K562 (cell line): ENCODE measurements at regions not wholly inside any gene's neighbourhood (a gene's known extent, or its start where the extent isn't known, plus 50 kb on each side); places are given as distances from the start of the nearest gene placed in this dataset.
"Not testable (repeated sequence)": the region's sequence is repeated elsewhere in the genome, so short reads cannot be mapped to it uniquely, and the experiment has no call there.

Experiments
- ATAC-seq: fragments of 200-7000 bp; cut with Tn5 transposase; 3 replicates; pipeline ENCODE4 v1.9.1; 2020; ENCODE audit warnings: moderate library complexity
- BruUV-seq: library from RNA; stranded (reverse); fragments of 400-500 nt; replicated peaks from 2 replicates; lab custom pipeline; 2021; lab: Mats Ljungman, UMichigan
- CTCF ChIA-PET: fragments of 300-600 bp; formaldehyde crosslinking; extraction: SDS; loops from one replicate; lab custom pipeline; 2021; ENCODE audit warnings: low intra/inter-chr PET ratio; lab: Yijun Ruan, JAX
- POLR2A ChIA-PET: fragments of 300-600, 350-650 bp; sonication (Branson Sonifier 250); formaldehyde crosslinking; extraction: SDS; loops from one replicate; lab custom pipeline; 2021; ENCODE audit warnings: antibody characterized with exemption, inconsistent platforms; lab: Yijun Ruan, JAX
- DNase-seq, 4 experiments: peaks; one replicate each; pipeline versions ENCODE4 v3.0.0 to v3.0.0-alpha.2; 2011 to 2018; ENCODE audit warnings: low spot score in 3 of 4, mixed read lengths in 3 of 4; ENCODE audit errors: extremely low read depth in 1 of 4
- FAIRE-seq: peaks from 2 replicates; lab custom pipeline; 2011; peaks lifted over from hg19 to GRCh38; lab: Jason Lieb, UNC
- H2AFZ ChIP-seq: 2 replicates; pipeline ENCODE4 v1.6.0; 2011; ENCODE audit warnings: low read depth, low read length, control low read depth, inconsistent platforms
- H3K27ac ChIP-seq: fragments of 200-600 bp; 3 replicates; pipeline ENCODE4 v1.8.0; 2011; ENCODE audit warnings: low read depth, mild to moderate bottlenecking, control low read depth, inconsistent platforms, low read length, moderate library complexity, mixed read lengths; ENCODE audit errors: extremely low read depth
- H3K27me3 ChIP-seq, 2 experiments: fragments of 300-600 bp in 1 of 2; 2 replicates in 1 of 2; 3 replicates in 1 of 2; pipeline versions ENCODE4 v1.6.0 to v1.8.0; 2011; ENCODE audit warnings: inconsistent platforms in 2 of 2, low read length in 2 of 2, mild to moderate bottlenecking in 1 of 2, mixed read lengths in 1 of 2, moderate library complexity in 1 of 2; ENCODE audit not compliant: control insufficient read depth in 2 of 2, insufficient read depth in 2 of 2
- H3K36me3 ChIP-seq: fragments of 300-600 bp; 3 replicates; pipeline ENCODE4 v1.8.0; 2011; ENCODE audit warnings: mild to moderate bottlenecking, low read length, inconsistent platforms; ENCODE audit not compliant: control insufficient read depth, insufficient read depth
- H3K4me1 ChIP-seq, 2 experiments: fragments of 200-600 bp in 1 of 2; replicated peaks in 1 of 2; 2 replicates in 1 of 2; 3 replicates in 1 of 2; pipeline versions ENCODE4 v1.5.1 to v1.8.0; 2011; ENCODE audit warnings: inconsistent platforms in 2 of 2, low read length in 2 of 2, mild to moderate bottlenecking in 1 of 2, mixed read lengths in 1 of 2, moderate library complexity in 1 of 2; ENCODE audit not compliant: control insufficient read depth in 2 of 2, insufficient read depth in 2 of 2
- H3K4me2 ChIP-seq: 2 replicates; pipeline ENCODE4 v1.6.1; 2011; ENCODE audit warnings: low read length, control low read depth, inconsistent platforms, mixed read lengths; ENCODE audit not compliant: insufficient read depth
- H3K4me3 ChIP-seq: fragments of 200-600 bp; sonication (generic), shearing (Covaris generic); 2 replicates; pipeline ENCODE4 v1.5.1; 2016; ENCODE audit warnings: control low read depth, inconsistent platforms
- H3K79me2 ChIP-seq: fragments of 200-600 bp; 3 replicates; pipeline ENCODE4 v1.8.0; 2011; ENCODE audit warnings: low read length, inconsistent platforms; ENCODE audit not compliant: control insufficient read depth, insufficient read depth
- H3K9ac ChIP-seq, 2 experiments: 2 replicates each; pipeline versions ENCODE4 v1.6.0 to v1.6.1; 2011; ENCODE audit warnings: low read depth in 2 of 2, low read length in 2 of 2, control low read depth in 1 of 2, inconsistent platforms in 1 of 2, mild to moderate bottlenecking in 1 of 2, mixed read lengths in 1 of 2; ENCODE audit not compliant: insufficient read depth in 1 of 2
- H3K9me1 ChIP-seq: one replicate; pipeline ENCODE4 v1.6.0; 2011; ENCODE audit warnings: inconsistent platforms, mild to moderate bottlenecking, low read length, moderate library complexity; ENCODE audit not compliant: control insufficient read depth, insufficient read depth
- H3K9me3 ChIP-seq: replicated peaks from 2 replicates; pipeline ENCODE4 v1.5.1; 2011; ENCODE audit warnings: low read depth, low read length, inconsistent platforms; ENCODE audit not compliant: control insufficient read depth, insufficient read depth
- H4K20me1 ChIP-seq: replicated peaks from 2 replicates; pipeline ENCODE4 v1.6.1; 2011; ENCODE audit warnings: low read length, inconsistent platforms, mixed read lengths; ENCODE audit not compliant: control insufficient read depth, insufficient read depth
- CLOCK ChIP-seq: fragments of 250-450 bp; sonication (Bioruptor Pico); IDR thresholded peaks from 2 replicates; pipeline ENCODE4 v1.4.0; 2020; ENCODE audit warnings: mild to moderate bottlenecking, moderate library complexity, borderline replicate concordance
- ELF1 ChIP-seq: fragments of 200-800 bp; sonication (Bioruptor generic); IDR thresholded peaks from 2 replicates; pipeline ENCODE4 v1.6.1; 2016; ENCODE audit warnings: missing genetic modification characterization, missing compliant biosample characterization
- KLF1 ChIP-seq: fragments of 450-650 bp; IDR thresholded peaks from 2 replicates; pipeline ENCODE4 v1.6.1; 2016; ENCODE audit warnings: missing genetic modification characterization, missing compliant biosample characterization
- MBD1 ChIP-seq: fragments of 250-450 bp; sonication (Bioruptor Pico); IDR thresholded peaks from 2 replicates; pipeline ENCODE4 v1.8.0; 2022; ENCODE audit warnings: inconsistent platforms
- NBN ChIP-seq: fragments of 450-650 bp; IDR thresholded peaks from 2 replicates; pipeline ENCODE4 v1.6.1; 2016; ENCODE audit warnings: low read depth, mild to moderate bottlenecking
- NELFE ChIP-seq: IDR thresholded peaks from 2 replicates; pipeline ENCODE4 v1.6.1; 2011; ENCODE audit warnings: mild to moderate bottlenecking; ENCODE audit not compliant: insufficient read depth, insufficient read length
- NFXL1 ChIP-seq: fragments of 450-650 bp; formaldehyde crosslinking; IDR thresholded peaks from 2 replicates; pipeline ENCODE4 v1.4.0; 2021; ENCODE audit warnings: mild to moderate bottlenecking
- RFX7 ChIP-seq: fragments of 250-450 bp; sonication (Bioruptor Pico); IDR thresholded peaks from 2 replicates; pipeline ENCODE4 v1.5.1; 2021; ENCODE audit warnings: mild to moderate bottlenecking
- SAP30 ChIP-seq: fragments of 200-600 bp; sonication (generic); IDR thresholded peaks from 2 replicates; pipeline ENCODE4 v1.6.1; 2012; ENCODE audit warnings: borderline replicate concordance, low read depth, mild to moderate bottlenecking, moderate library complexity, low read length, control low read depth, inconsistent platforms; ENCODE audit not compliant: insufficient read depth, poor library complexity, severe bottlenecking
- SIN3B ChIP-seq: fragments of 450-650 bp; IDR thresholded peaks from 2 replicates; pipeline ENCODE4 v1.6.1; 2017; ENCODE audit warnings: low read depth, mild to moderate bottlenecking, moderate library complexity
- WHSC1 ChIP-seq: IDR thresholded peaks from one replicate; pipeline ENCODE4 v1.6.1; 2012; ENCODE audit warnings: low read length, control low read depth, inconsistent platforms
- ZNF239 ChIP-seq: fragments of 250-450 bp; sonication (Bioruptor Pico); IDR thresholded peaks from 2 replicates; pipeline ENCODE4 v1.4.0; 2020; ENCODE audit warnings: mild to moderate bottlenecking
- ZNF277 ChIP-seq: fragments of 250-450 bp; sonication (Bioruptor Pico); IDR thresholded peaks from 2 replicates; pipeline ENCODE4 v1.8.0; 2022; ENCODE audit warnings: inconsistent platforms, mild to moderate bottlenecking, moderate library complexity, borderline replicate concordance
- WGBS: fragments of 100-300 bp; shearing (Covaris generic); methylation state at CpG from one replicate; pipeline ENCODE4 v1.1.6; 2016; ENCODE audit warnings: low coverage, mixed read lengths; ENCODE audit not compliant: insufficient coverage; ENCODE audit errors: missing lambda C conversion rate; 5-methylcytosine and 5-hydroxymethylcytosine counted together
- in situ Hi-C: fragments of 300-500 bp; cut with MboI; formaldehyde crosslinking; loops from 4 replicates; pipeline ENCODE4 v1.15.0; 2018; ENCODE audit warnings: inconsistent platforms, mixed read lengths
- intact Hi-C: fragments of 100-400 bp; cut with micrococcal nuclease; formaldehyde crosslinking; loops from 2 replicates; pipeline ENCODE4 v1.14.2; 2022

- BruUV-seq: no TSS peak
- DNase-seq: no peak
- POLR2A ChIA-PET: no interaction called here
- CTCF ChIA-PET: no interaction called here
- no peak overlapping the region for H3K9ac ChIP-seq
- ATAC-seq: no peak
- H3K9me1 ChIP-seq: no peaks in the 10 kb centered on the region
- H4K20me1 ChIP-seq: no peaks in the 10 kb centered on the region
- no peak overlapping the region for H3K4me3 ChIP-seq
- H2AFZ ChIP-seq: no peak overlapping the region
- no peaks in the 10 kb centered on the region for H3K36me3 ChIP-seq
- 7% methylated on average over 1 of the region's 1 CpG for WGBS
- no peak overlapping the region for H3K27ac ChIP-seq
- in situ Hi-C loops (no loop called here), intact Hi-C loops (no loop called here)
- H3K4me2 ChIP-seq: no peak overlapping the region
- no peaks in the 10 kb centered on the region for H3K4me1 ChIP-seq
- FAIRE-seq: no peak
- no peaks in the 10 kb centered on the region for H3K79me2 ChIP-seq
- H3K27me3 ChIP-seq: no peaks in the 10 kb centered on the region
- H3K9me3 ChIP-seq: no peaks in the 10 kb centered on the region
- no peak for TF ChIP-seq NFXL1 (CRISPR knock-in tag)
- no peak for TF ChIP-seq SIN3B
- no peak for TF ChIP-seq NBN
- TF ChIP-seq ELF1: no peak
- TF ChIP-seq ZNF239 (CRISPR knock-in tag): no peak
- no peak for TF ChIP-seq KLF1
- TF ChIP-seq CLOCK: no peak
- TF ChIP-seq RFX7 (CRISPR knock-in tag): no peak
- no peak for TF ChIP-seq WHSC1
- no peak for TF ChIP-seq MBD1 (CRISPR knock-in tag)
- TF ChIP-seq NELFE: no peak
- TF ChIP-seq SAP30: no peak
- TF ChIP-seq ZNF277 (CRISPR knock-in tag): no peak
Observed at GRCh38 chr6:62999796-63000195, 211.5 kb upstream of the FKBP1C start.

GRCh38 chr6:63006018-63006417 lies 205.3 kb upstream of the FKBP1C start:
- CTCF ChIA-PET, ATAC-seq, in situ Hi-C loops, H4K20me1 ChIP-seq, H3K9me1 ChIP-seq, H3K4me3 ChIP-seq, POLR2A ChIA-PET, H3K27me3 ChIP-seq, H3K27ac ChIP-seq, BruUV-seq, DNase-seq, H3K79me2 ChIP-seq, H3K9me3 ChIP-seq, H3K36me3 ChIP-seq, H2AFZ ChIP-seq, H3K9ac ChIP-seq, H3K4me1 ChIP-seq, intact Hi-C loops, H3K4me2 ChIP-seq, FAIRE-seq: not testable (repeated sequence)
- WGBS: 0% methylated on average over 3 of the region's 7 CpGs
